ENCODE measurements at regions not wholly inside any gene's neighbourhood (a gene's known extent, or its start where the extent isn't known, plus 50 kb on each side); places are given as distances from the start of the nearest gene placed in this dataset.

GRCh38 chr6:166106076-166106686, 61.5 kb downstream of the TBXT start:
- peak; percentile 88 for DNase-seq

DNA sequence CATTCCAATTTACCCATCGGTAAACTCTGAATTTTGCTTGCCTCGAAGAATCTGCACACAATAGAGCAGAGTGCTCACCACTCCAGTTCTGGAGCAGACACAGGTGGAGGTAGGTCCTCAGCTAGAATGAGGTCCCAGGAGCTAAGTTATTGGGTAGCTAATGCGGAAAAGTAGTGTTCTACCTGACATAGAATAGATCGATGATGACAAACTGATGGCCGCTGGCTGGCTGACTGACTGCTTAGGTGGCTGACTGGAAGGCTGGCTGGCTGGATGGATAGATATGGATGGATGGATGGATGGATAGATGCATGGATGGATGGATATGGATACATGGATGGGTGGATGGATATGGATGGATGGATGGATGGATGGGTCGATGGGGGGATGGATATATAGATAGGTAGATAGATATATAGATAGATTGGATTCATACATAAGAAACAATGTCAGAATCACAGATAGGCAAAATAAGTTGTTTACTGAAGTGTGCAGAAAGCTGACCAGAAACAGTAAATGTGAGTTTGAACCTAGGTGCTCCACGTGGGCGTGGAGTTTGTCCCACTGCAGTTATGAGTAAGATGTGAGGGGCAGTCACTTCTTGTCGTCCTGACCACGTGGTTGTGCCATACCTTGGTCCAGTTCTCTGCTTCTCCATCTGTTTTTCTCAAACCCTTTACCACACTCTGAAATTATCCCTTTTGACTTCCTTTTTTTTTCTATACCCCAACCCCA, 62.1 kb downstream of the TBXT start:
- no peak for DNase-seq

DNA sequence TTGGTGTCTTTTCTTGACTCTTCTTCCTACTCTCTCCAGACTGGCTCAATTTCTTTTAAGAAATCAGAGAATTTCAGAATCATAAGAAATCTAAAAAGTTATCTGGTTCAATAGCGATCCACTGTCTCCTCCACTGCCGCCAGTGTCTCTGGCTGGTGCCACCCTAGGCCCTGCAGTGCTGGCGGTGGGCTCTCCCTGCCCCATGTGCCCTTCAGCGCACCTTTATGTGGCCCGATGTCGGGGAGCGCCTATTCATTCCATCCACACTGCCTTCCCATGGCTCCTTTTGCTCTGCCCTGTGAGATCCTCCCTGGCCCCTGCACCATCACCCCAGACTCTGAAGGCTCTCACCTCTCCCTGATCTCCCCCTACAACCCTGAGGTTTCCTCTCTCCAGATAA, 62.8 kb downstream of the TBXT start:
- DNase-seq = no peak

DNA sequence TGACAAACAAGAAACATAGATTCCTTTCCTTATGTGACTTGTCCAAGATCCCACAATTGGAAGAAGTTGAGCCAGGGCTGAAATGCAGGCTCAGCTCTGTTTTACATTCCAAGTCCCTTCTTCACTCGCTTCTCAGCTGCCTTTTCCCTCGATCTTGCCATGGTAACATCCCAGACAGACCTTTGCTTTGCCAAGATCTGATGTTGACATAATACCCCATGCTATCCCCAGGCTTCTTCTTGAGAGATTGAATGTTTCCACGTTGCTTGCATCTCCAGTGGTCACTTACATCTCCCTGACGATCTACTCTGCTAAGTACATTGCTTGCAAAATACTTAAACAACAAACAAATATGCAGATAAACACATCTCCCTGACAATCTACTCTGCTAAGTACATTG, 63.5 kb downstream of the TBXT start:
- DNase-seq = no peak

DNA sequence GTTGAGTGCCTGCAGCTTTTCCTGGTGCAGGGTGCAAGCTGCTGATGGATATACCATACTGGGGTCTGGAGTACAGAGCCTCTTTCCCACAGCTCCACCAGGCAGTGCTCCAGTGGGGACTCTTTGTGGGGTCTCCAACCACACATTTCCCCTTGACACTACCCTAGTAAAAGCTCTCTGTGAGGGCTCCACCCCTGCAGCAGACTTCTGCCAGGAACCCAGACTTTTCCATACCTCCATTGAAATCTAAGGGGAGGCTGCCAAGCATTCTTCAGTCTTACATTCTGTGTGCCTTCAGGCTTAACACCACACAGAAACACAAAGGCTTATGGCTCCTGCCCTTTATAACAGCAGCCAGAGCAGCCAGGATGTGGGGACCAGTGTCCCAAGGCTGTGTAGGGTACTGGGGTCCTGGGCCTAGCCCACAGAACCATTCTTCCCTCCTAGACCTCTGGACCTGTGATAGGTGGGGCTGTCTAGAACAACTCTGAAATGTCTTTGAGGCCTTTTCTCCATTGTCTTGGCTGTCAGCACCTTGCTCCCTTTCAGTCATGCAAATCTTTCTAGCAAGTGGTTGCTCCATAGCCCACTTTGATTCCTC, 65.7 kb downstream of the TBXT start:
- DNase-seq = no peak

- no peak for DNase-seq
Measured at GRCh38 chr6:166097914-166098522, 69.6 kb downstream of the TBXT start.

- DNase-seq = no peak
Measured at GRCh38 chr6:166087852-166088251, 79.8 kb downstream of the TBXT start.

GRCh38 chr6:166087246-166087645, 80.4 kb downstream of the TBXT start:
- no peak for DNase-seq

DNA sequence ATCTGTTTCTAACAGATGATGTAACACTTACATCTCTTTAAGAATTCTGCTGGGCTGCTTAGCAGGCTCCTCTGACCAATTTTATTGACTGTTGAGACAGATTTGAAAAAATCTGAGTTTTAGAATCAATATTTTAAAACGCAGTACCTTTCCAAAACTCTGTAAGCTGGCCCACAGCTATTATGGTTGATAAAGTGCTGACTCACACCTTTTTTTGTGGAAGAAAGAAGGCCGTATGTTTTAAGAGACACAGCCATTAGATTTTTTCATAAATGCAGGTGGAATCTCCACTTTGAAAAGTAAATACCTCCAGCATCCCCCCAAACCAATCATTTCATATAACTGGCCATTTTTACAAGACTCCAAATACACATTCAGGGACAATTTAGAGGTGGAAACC, 82.2 kb downstream of the TBXT start:
- DNase-seq = no peak

DNA sequence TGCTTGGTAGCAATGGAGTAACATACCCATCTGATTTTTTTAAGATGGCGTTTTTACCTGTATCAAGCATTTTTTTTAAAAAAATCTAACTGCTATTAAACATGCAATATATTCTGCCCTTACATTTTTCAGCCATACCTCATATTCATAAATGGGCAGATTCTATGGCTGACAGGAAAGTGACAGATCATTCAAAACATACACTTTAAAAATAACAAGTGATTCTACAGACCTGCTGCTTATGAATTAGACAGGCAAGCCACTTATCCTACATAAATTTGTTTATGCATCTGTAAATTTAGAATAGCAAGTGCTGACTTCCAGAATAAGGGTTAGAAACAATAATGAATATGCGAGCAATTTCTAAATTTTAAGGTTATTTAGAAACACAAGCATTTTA, 82.7 kb downstream of the TBXT start:
- DNase-seq = no peak

- no peak for DNase-seq
Measured at GRCh38 chr6:166079841-166080240, 87.8 kb downstream of the TBXT start.

DNA sequence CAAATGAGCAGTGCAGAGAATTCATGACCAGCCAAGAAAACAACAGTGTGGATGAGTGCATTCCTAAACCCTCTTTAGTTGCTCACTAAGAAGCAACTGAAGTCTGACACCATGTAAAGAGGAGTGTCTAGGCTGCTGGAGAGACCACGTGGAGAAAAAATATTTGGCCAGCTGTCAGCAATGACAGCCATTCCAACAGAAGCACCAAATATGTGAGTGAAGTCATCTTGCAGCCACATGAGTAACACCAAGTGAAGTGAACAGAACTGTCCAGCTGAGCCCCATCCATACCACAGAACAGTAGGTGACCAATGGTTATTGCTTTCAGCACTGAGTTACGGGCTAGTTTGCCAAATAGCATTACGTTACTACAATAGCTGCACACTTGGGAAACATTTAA, 89.4 kb downstream of the TBXT start:
- DNase-seq = no peak

DNA sequence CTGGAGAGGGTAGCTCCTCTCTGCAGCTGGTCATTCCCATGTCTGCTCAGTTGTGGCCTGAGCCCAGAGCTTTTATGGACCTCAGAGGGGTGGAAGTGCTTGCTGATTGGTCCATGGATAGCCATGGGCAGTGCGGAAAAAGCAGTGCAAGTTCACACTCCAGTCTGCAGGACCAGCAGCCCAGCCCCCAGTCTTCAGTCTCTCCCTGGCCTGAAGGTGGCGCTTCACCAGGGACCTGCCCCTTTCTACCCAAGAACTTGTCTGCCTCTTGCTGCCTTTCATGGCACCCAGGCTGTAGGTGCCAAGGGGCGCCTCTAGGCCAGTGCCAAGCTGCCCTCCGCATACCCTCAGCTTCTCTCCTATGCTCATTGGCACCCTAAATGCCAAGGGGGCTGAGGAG, 91.0 kb downstream of the TBXT start:
- no peak for DNase-seq

- no peak for DNase-seq
Measured at GRCh38 chr6:166075925-166076324, 91.7 kb downstream of the TBXT start.

DNA sequence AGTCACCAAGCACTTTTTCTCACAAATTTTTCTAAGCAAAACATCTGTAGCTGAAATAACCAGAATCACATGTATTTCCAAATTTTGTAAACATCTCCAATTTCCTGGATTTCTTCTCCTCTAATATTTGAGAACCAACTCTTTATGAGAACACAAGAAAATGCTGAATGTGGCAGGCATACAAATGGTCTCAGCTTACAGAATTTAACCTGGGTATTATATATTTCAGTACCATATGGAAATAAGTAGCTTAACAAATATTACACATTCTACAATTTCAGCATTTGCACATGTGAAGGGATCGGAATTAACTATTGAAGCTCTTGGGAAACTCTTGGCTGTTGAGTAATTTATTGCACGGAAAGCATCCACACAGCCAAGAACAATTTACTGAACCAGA, 92.5 kb downstream of the TBXT start:
- DNase-seq = no peak

GRCh38 chr6:166073082-166073481, 94.6 kb downstream of the TBXT start:
- no peak for DNase-seq

DNA sequence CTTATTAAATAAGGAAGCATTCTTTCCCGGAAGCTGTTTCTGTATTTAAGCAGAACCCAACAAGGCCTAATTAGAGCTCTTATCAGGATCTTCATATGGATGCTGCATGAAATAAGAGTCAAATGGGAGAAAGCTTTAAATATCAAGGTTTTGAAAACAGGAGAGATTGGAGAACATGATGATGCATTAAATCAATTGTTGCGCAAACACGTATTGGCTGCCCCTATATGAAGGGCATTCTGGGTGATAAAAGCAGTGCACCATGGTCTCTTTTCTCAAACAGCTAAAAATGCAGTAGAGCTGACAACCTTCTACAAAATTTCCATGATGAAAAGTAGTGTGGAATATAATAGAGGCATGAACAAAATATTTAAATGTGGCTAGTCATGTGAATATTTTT, 98.9 kb downstream of the TBXT start:
- no peak for DNase-seq

DNA sequence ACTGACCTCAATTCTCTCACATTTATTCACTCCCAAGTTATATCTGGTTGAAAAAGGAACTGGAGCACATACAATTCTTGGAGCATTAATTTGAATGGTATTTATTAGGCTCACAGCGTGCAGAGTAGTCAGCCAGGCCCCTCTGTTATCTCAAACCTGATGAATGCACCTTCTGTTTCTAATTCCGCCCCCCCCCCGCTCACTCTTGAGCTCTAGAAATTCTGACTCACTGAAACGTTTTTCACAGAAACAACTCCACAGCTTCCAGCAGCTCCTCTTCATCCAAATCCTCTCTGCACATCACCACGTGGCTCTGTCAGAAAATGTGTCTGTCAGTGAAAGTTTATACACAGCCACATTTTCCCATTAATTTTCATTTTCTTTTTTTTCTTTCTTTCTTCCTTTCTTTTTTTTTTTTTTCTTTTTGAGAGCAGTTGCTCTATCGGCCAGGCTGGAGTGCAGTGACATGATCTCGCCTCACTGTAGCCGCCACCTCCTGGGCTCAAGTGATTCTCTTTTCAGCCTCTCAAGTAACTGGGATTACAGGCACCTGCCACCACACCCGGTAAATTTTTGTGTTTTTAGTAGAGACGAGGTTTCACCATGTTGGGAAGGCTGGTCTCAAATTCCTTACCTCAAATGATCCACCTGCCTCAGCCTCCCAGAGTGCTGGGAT, 109.4 kb downstream of the TBXT start:
- DNase-seq = no peak

- no peak for DNase-seq
Measured at GRCh38 chr6:166057431-166057830, 110.2 kb downstream of the TBXT start.

- no peak for DNase-seq
Measured at GRCh38 chr6:166056637-166057036, 111.0 kb downstream of the TBXT start.

DNA sequence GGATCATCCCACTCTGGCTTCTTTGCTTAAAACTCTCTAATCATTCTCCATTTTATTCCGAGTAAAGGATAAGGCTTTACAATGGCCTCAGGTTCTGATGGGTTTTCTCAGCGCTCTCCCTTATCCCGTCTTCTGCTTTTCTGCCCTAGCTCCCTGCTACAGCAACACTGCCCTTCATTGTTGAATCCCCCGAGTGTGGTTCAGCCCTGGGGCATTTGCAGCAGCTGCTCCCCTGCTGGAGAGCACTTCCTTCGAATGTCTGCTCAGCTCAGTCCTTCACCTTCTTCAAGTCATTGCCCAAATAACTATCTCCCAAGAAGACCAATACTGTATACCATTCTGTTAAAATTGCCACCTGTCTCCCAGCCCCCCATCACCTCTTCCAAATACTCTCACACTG, 111.8 kb downstream of the TBXT start:
- DNase-seq = no peak

- peak; percentile 11 for DNase-seq
Measured at GRCh38 chr6:166052837-166053236, 114.8 kb downstream of the TBXT start.

DNA sequence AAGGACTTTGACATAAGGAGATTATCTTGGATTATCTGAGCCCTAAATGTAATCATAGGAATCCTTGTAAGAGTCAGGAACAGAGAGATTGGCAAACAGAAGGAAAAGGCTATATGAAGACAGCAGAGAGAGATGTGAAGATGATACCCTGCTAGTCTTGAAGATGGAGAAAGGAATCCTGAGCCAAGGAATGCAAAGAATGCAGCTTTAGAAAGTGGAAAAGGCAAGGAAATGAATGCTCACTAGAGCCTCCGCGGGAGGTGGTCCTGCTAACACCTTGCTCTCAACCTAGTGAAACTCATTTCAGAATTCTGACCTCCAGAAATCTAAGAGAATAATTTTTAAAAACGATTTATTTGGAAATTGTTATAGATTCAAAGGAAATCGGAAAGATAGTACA, 117.1 kb downstream of the TBXT start:
- no peak for DNase-seq

- DNase-seq = no peak
Measured at GRCh38 chr6:166046982-166047381, 120.7 kb downstream of the TBXT start.
